Neural crest cell (in vitro differentiated cells): ENCODE measurements at regions not wholly inside any gene's neighbourhood (a gene's known extent, or its start where the extent isn't known, plus 50 kb on each side); places are given as distances from the start of the nearest gene placed in this dataset.

Source experiments
- DNase-seq: peaks from one replicate; pipeline ENCODE4 v3.0.0; 2021; ENCODE audit warnings: low read depth, mixed read lengths, low spot score
- H3K27ac Mint-ChIP-seq: one replicate; pipeline ENCODE4 v1.8.0; 2021; ENCODE audit warnings: mild to moderate bottlenecking, mixed read lengths; ENCODE audit not compliant: unreplicated experiment
- H3K27me3 Mint-ChIP-seq: 2 replicates; pipeline ENCODE4 v1.8.0; 2021; ENCODE audit warnings: low read depth, mild to moderate bottlenecking, mixed read lengths
- H3K36me3 Mint-ChIP-seq: 2 replicates; pipeline ENCODE4 v1.8.0; 2021; ENCODE audit warnings: low read depth, mild to moderate bottlenecking, mixed read lengths
- H3K4me1 Mint-ChIP-seq: 2 replicates; pipeline ENCODE4 v1.8.0; 2021; ENCODE audit warnings: mixed read lengths
- H3K4me3 Mint-ChIP-seq: one replicate; pipeline ENCODE4 v1.8.0; 2021; ENCODE audit warnings: mild to moderate bottlenecking, mixed read lengths
- H3K9me3 Mint-ChIP-seq: 2 replicates; pipeline ENCODE4 v1.8.0; 2021; ENCODE audit warnings: mixed read lengths
- CTCF ChIP-seq: fragments of 200-600 bp; sonication (generic); conservative IDR thresholded peaks from 2 replicates; pipeline ENCODE4 v1.5.0; 2021; ENCODE audit warnings: antibody characterized with exemption, mild to moderate bottlenecking

GRCh38 chr2:37537316-37537715 is 134.1 kb downstream of the CDC42EP3 start:
- no peak overlapping the region for H3K4me3 Mint-ChIP-seq
- H3K36me3 Mint-ChIP-seq: no peaks in the 10 kb centered on the region
- no peak overlapping the region for H3K27ac Mint-ChIP-seq
- no peak for DNase-seq
- H3K9me3 Mint-ChIP-seq: peaks cover 5% of the 10 kb centered on the region
- H3K4me1 Mint-ChIP-seq: peaks cover 8% of the 10 kb centered on the region
- peaks cover 7% of the 10 kb centered on the region for H3K27me3 Mint-ChIP-seq
- no peak for TF ChIP-seq CTCF

GRCh38 chr2:37541516-37541915 is 129.9 kb downstream of the CDC42EP3 start:
- no peak overlapping the region for H3K27ac Mint-ChIP-seq
- H3K9me3 Mint-ChIP-seq: peaks cover 3% of the 10 kb centered on the region
- peaks cover 7% of the 10 kb centered on the region for H3K27me3 Mint-ChIP-seq
- TF ChIP-seq CTCF: no peak
- no peak for DNase-seq
- H3K4me3 Mint-ChIP-seq: no peak overlapping the region
- H3K36me3 Mint-ChIP-seq: no peaks in the 10 kb centered on the region
- no peaks in the 10 kb centered on the region for H3K4me1 Mint-ChIP-seq

- no peak for DNase-seq
- H3K4me3 Mint-ChIP-seq: no peak overlapping the region
- H3K27me3 Mint-ChIP-seq: peaks cover 6% of the 10 kb centered on the region
- H3K4me1 Mint-ChIP-seq: no peaks in the 10 kb centered on the region
- no peak for TF ChIP-seq CTCF
- H3K9me3 Mint-ChIP-seq: peaks cover 3% of the 10 kb centered on the region
- H3K36me3 Mint-ChIP-seq: no peaks in the 10 kb centered on the region
- no peak overlapping the region for H3K27ac Mint-ChIP-seq
Measured at GRCh38 chr2:37543999-37544557, 127.4 kb downstream of the CDC42EP3 start.

GRCh38 chr2:37544591-37545031 is 126.8 kb downstream of the CDC42EP3 start:
- H3K9me3 Mint-ChIP-seq: no peaks in the 10 kb centered on the region
- no peak for DNase-seq

GRCh38 chr2:37549598-37549997 is 121.8 kb downstream of the CDC42EP3 start:
- Mint-ChIP-seq H3K27ac (no peak overlapping the region), H3K4me1 (no peaks in the 10 kb centered on the region), H3K36me3 (no peaks in the 10 kb centered on the region), H3K9me3 (peaks cover 2% of the 10 kb centered on the region), H3K4me3 (no peak overlapping the region), H3K27me3 (no peaks in the 10 kb centered on the region)
- no peak for DNase-seq
- no peak for TF ChIP-seq CTCF

More at GRCh38 chr2:37544591-37545031, 126.8 kb downstream of the CDC42EP3 start:
- H3K27me3 Mint-ChIP-seq: peaks cover 6% of the 10 kb centered on the region
- H3K36me3 Mint-ChIP-seq: no peaks in the 10 kb centered on the region
- TF ChIP-seq CTCF: no peak
- H3K4me3 Mint-ChIP-seq: no peak overlapping the region
- no peaks in the 10 kb centered on the region for H3K4me1 Mint-ChIP-seq
- no peak overlapping the region for H3K27ac Mint-ChIP-seq

- H3K4me1 Mint-ChIP-seq: no peaks in the 10 kb centered on the region
- H3K36me3 Mint-ChIP-seq: no peaks in the 10 kb centered on the region
- no peak for TF ChIP-seq CTCF
- H3K27ac Mint-ChIP-seq: no peak overlapping the region
- H3K4me3 Mint-ChIP-seq: no peak overlapping the region
- no peaks in the 10 kb centered on the region for H3K27me3 Mint-ChIP-seq
- H3K9me3 Mint-ChIP-seq: peaks cover 2% of the 10 kb centered on the region
- DNase-seq: no peak
Measured at GRCh38 chr2:37550190-37550589, 121.3 kb downstream of the CDC42EP3 start.
